Sigmoid colon (tissue), 4 donors: ENCODE measurements at regions not wholly inside any gene's neighbourhood (a gene's known extent, or its start where the extent isn't known, plus 50 kb on each side); places are given as distances from the start of the nearest gene placed in this dataset.

ENCODE experiments used
- EP300 ChIP-seq, 4 donors: sonication (generic); formaldehyde crosslinking; IDR thresholded peaks; one replicate each; pipeline ENCODE4 v1.6.1; 2017; ENCODE audit warnings: antibody characterized with exemption in 4 of 4
- POLR2A ChIP-seq, 2 donors: fragments of 450-650 bp; IDR thresholded peaks; one replicate each; pipeline ENCODE4 v1.6.1; 2016; ENCODE audit warnings: antibody characterized with exemption in 2 of 2, mild to moderate bottlenecking in 2 of 2, moderate library complexity in 2 of 2
- POLR2AphosphoS5 ChIP-seq, 4 donors: sonication (generic); formaldehyde crosslinking; IDR thresholded peaks; one replicate each; pipeline ENCODE4 v1.6.1; 2017; ENCODE audit warnings: antibody characterized with exemption in 4 of 4
- TF ChIP-seq, protein P1 (sequence below), 4 experiments: fragments of 450-650 bp in 3 of 4; fragments of 200-600 bp in 1 of 4; IDR thresholded peaks; one replicate each; pipeline ENCODE4 v1.5.1; 2016 to 2019; ENCODE audit warnings: antibody characterized with exemption in 4 of 4, mild to moderate bottlenecking in 3 of 4, moderate library complexity in 2 of 4

- TF ChIP-seq EP300 (IDR thresholded peaks at IDR 0.05) = no peak
- TF ChIP-seq, protein P1, sequence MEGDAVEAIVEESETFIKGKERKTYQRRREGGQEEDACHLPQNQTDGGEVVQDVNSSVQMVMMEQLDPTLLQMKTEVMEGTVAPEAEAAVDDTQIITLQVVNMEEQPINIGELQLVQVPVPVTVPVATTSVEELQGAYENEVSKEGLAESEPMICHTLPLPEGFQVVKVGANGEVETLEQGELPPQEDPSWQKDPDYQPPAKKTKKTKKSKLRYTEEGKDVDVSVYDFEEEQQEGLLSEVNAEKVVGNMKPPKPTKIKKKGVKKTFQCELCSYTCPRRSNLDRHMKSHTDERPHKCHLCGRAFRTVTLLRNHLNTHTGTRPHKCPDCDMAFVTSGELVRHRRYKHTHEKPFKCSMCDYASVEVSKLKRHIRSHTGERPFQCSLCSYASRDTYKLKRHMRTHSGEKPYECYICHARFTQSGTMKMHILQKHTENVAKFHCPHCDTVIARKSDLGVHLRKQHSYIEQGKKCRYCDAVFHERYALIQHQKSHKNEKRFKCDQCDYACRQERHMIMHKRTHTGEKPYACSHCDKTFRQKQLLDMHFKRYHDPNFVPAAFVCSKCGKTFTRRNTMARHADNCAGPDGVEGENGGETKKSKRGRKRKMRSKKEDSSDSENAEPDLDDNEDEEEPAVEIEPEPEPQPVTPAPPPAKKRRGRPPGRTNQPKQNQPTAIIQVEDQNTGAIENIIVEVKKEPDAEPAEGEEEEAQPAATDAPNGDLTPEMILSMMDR (IDR thresholded peaks at IDR 0.05) = no peak
- TF ChIP-seq POLR2A (IDR thresholded peaks at IDR 0.05) = peak in 1 of 2 donors; percentile 18
- TF ChIP-seq POLR2AphosphoS5 (IDR thresholded peaks at IDR 0.05) = no peak
These were observed 67.0 kb upstream of the CFAP46 start for GRCh38 chr10:133009218-133009950.
